Smooth muscle cell (in vitro differentiated cells): ENCODE measurements at regions not wholly inside any gene's neighbourhood (a gene's known extent, or its start where the extent isn't known, plus 50 kb on each side); places are given as distances from the start of the nearest gene placed in this dataset.

Experiments used
- DNase-seq: peaks from one replicate; lab custom pipeline; 2025; ENCODE audit not compliant: unreplicated experiment; lab: John Stamatoyannopoulos, UW
- H2AFZ ChIP-seq: fragments of 200-600 bp; sonication (generic); 2 replicates; pipeline ENCODE4 v1.6.0; 2016; ENCODE audit warnings: antibody characterized with exemption, low read depth, mild to moderate bottlenecking
- H3F3A ChIP-seq: fragments of 200-600 bp; sonication (generic); 2 replicates; pipeline ENCODE4 v1.6.0; 2017; ENCODE audit warnings: antibody characterized with exemption, low read depth
- H3K27ac ChIP-seq: fragments of 200-600 bp; sonication (generic); 2 replicates; pipeline ENCODE4 v1.5.1; 2016; ENCODE audit warnings: low read depth, mild to moderate bottlenecking
- H3K27me3 ChIP-seq: fragments of 200-600 bp; sonication (generic); 2 replicates; pipeline ENCODE4 v1.6.1; 2016; ENCODE audit warnings: low read depth, mild to moderate bottlenecking
- H3K36me3 ChIP-seq: fragments of 200-600 bp; sonication (generic); 2 replicates; pipeline ENCODE4 v1.5.1; 2016; ENCODE audit warnings: low read depth
- H3K4me1 ChIP-seq: fragments of 200-600 bp; sonication (generic); 2 replicates; pipeline ENCODE4 v1.5.1; 2016; ENCODE audit warnings: low read depth
- H3K4me2 ChIP-seq: fragments of 200-600 bp; sonication (generic); 2 replicates; pipeline ENCODE4 v1.6.0; 2016; ENCODE audit warnings: mild to moderate bottlenecking
- H3K4me3 ChIP-seq: fragments of 200-600 bp; sonication (generic); 2 replicates; pipeline ENCODE4 v1.5.1; 2016; ENCODE audit warnings: mild to moderate bottlenecking
- H3K79me2 ChIP-seq: fragments of 200-600 bp; sonication (generic); 2 replicates; pipeline ENCODE4 v1.6.0; 2016; ENCODE audit warnings: low read depth, mild to moderate bottlenecking
- H3K9ac ChIP-seq: fragments of 200-600 bp; sonication (generic); 2 replicates; pipeline ENCODE4 v1.6.0; 2016; ENCODE audit warnings: low read depth
- H3K9me3 ChIP-seq: fragments of 200-600 bp; sonication (generic); replicated peaks from 2 replicates; pipeline ENCODE4 v1.5.1; 2016; ENCODE audit warnings: low read depth
- H4K20me1 ChIP-seq: fragments of 200-600 bp; sonication (generic); 2 replicates; pipeline ENCODE4 v1.6.0; 2016; ENCODE audit warnings: low read depth
- CTCF ChIP-seq: fragments of 200-600 bp; sonication (generic); IDR thresholded peaks from 2 replicates; pipeline ENCODE4 v1.5.1; 2017; ENCODE audit warnings: borderline replicate concordance, mild to moderate bottlenecking, antibody characterized with exemption; ENCODE audit not compliant: insufficient read depth, poor library complexity, severe bottlenecking
- WGBS: methylation state at CpG from one replicate; pipeline ENCODE4 v1.1.7; 2016; ENCODE audit warnings: low lambda C conversion rate; 5-methylcytosine and 5-hydroxymethylcytosine counted together

- no peak for TF ChIP-seq CTCF
Observed at GRCh38 chr1:106113851-106114250, 942.6 kb upstream of the PRMT6 start.

GRCh38 chr1:106120789-106121188, 935.7 kb upstream of the PRMT6 start:
- 91% methylated on average over 2 of the region's 2 CpGs for WGBS
- Histone ChIP-seq H3K9ac (no peak overlapping the region), H3F3A (no peaks in the 10 kb centered on the region), H3K27me3 (no peaks in the 10 kb centered on the region), H3K9me3 (no peaks in the 10 kb centered on the region), H3K36me3 (no peaks in the 10 kb centered on the region), H3K4me2 (no peak overlapping the region), H4K20me1 (no peaks in the 10 kb centered on the region), H2AFZ (no peak overlapping the region), H3K27ac (no peak overlapping the region), H3K4me3 (no peak overlapping the region), H3K4me1 (no peaks in the 10 kb centered on the region), H3K79me2 (no peaks in the 10 kb centered on the region)
- no peak for TF ChIP-seq CTCF
- DNase-seq, result no peak

More at GRCh38 chr1:106113851-106114250, 942.6 kb upstream of the PRMT6 start:
- Histone ChIP-seq H3K36me3 (no peaks in the 10 kb centered on the region), H3K9ac (no peak overlapping the region), H3K4me3 (no peak overlapping the region), H2AFZ (no peak overlapping the region), H3K4me1 (no peaks in the 10 kb centered on the region), H3K27me3 (no peaks in the 10 kb centered on the region), H4K20me1 (no peaks in the 10 kb centered on the region), H3K4me2 (no peak overlapping the region), H3K27ac (no peak overlapping the region), H3F3A (no peaks in the 10 kb centered on the region), H3K79me2 (no peaks in the 10 kb centered on the region), H3K9me3 (no peaks in the 10 kb centered on the region)
- no peak for DNase-seq
- 80% methylated on average over 2 of the region's 2 CpGs for WGBS

- Histone ChIP-seq H3K27ac (no peak overlapping the region), H3K4me2 (no peak overlapping the region), H3K4me1 (no peaks in the 10 kb centered on the region), H3K9ac (no peak overlapping the region), H3K9me3 (no peaks in the 10 kb centered on the region), H4K20me1 (no peaks in the 10 kb centered on the region), H3K4me3 (no peak overlapping the region), H2AFZ (no peak overlapping the region), H3K27me3 (no peaks in the 10 kb centered on the region), H3K36me3 (no peaks in the 10 kb centered on the region), H3K79me2 (no peaks in the 10 kb centered on the region), H3F3A (no peaks in the 10 kb centered on the region)
- WGBS, result 90% methylated on average over 6 of the region's 6 CpGs
- no peak for TF ChIP-seq CTCF
- DNase-seq, result no peak
Observed at GRCh38 chr1:106121728-106122127, 934.7 kb upstream of the PRMT6 start.

GRCh38 chr1:106134561-106134960, 921.9 kb upstream of the PRMT6 start:
- no peak for DNase-seq
- H3K4me1 ChIP-seq, result no peaks in the 10 kb centered on the region
- no peaks in the 10 kb centered on the region for H4K20me1 ChIP-seq
- no peaks in the 10 kb centered on the region for H3K9me3 ChIP-seq
- H3K27ac ChIP-seq, result no peak overlapping the region
- H2AFZ ChIP-seq, result no peak overlapping the region
- H3K36me3 ChIP-seq, result no peaks in the 10 kb centered on the region
- H3K9ac ChIP-seq, result no peak overlapping the region
- 78% methylated on average over 3 of the region's 3 CpGs for WGBS
- no peaks in the 10 kb centered on the region for H3F3A ChIP-seq
- H3K79me2 ChIP-seq, result no peaks in the 10 kb centered on the region
- TF ChIP-seq CTCF, result no peak
- no peak overlapping the region for H3K4me3 ChIP-seq
- H3K27me3 ChIP-seq, result no peaks in the 10 kb centered on the region
- H3K4me2 ChIP-seq, result no peak overlapping the region
